ENCODE measurements at regions not wholly inside any gene's neighbourhood (a gene's known extent, or its start where the extent isn't known, plus 50 kb on each side); places are given as distances from the start of the nearest gene placed in this dataset.
"Not testable (repeated sequence)": the region's sequence is repeated elsewhere in the genome, so short reads cannot be mapped to it uniquely, and the experiment has no call there.

GRCh38 chr15:79156704-79157375 lies 66.3 kb upstream of the RASGRF1 start:
- Histone ChIP-seq H3K4me1 (no peaks in the 10 kb centered on the region), H3K4me3 (no peak overlapping the region), H3K9me3 (no peaks in the 10 kb centered on the region), H3K27me3 (no peaks in the 10 kb centered on the region), H3K27ac (no peak overlapping the region), H3K36me3 (no peaks in the 10 kb centered on the region)
- intact Hi-C loops (cut with DNase I; ENCODE audit: low total_unique reads), result no loop called here
- TF ChIP-seq POLR2A (IDR thresholded peaks at IDR 0.05) (no peak), CTCF (IDR thresholded peaks at IDR 0.05) (no peak)
- no peak for DNase-seq

- no peak overlapping the region for H3K4me3 ChIP-seq
- DNase-seq, result no peak
- H3K27me3 ChIP-seq, result no peaks in the 10 kb centered on the region
- no peak for TF ChIP-seq POLR2A (IDR thresholded peaks at IDR 0.05)
- TF ChIP-seq CTCF (IDR thresholded peaks at IDR 0.05), result no peak
- intact Hi-C loops (cut with DNase I; ENCODE audit: low total_unique reads), result no loop called here
- no peak overlapping the region for H3K27ac ChIP-seq
- no peaks in the 10 kb centered on the region for H3K4me1 ChIP-seq
- no peaks in the 10 kb centered on the region for H3K9me3 ChIP-seq
- H3K36me3 ChIP-seq, result no peaks in the 10 kb centered on the region
Observed at GRCh38 chr15:79154483-79155135, 64.0 kb upstream of the RASGRF1 start.

GRCh38 chr15:79144290-79144689 lies 53.7 kb upstream of the RASGRF1 start:
- H3K4me1 ChIP-seq; intact Hi-C loops (cut with DNase I; ENCODE audit: low total_unique reads); H3K36me3 ChIP-seq; H3K27me3 ChIP-seq; H3K27ac ChIP-seq; H3K9me3 ChIP-seq; DNase-seq; H3K4me3 ChIP-seq: not testable (repeated sequence)

GRCh38 chr15:79140846-79141570 lies 50.4 kb upstream of the RASGRF1 start:
- Histone ChIP-seq H3K4me1 (no peaks in the 10 kb centered on the region), H3K27me3 (no peaks in the 10 kb centered on the region), H3K27ac (no peak overlapping the region), H3K9me3 (no peaks in the 10 kb centered on the region), H3K36me3 (no peaks in the 10 kb centered on the region), H3K4me3 (no peak overlapping the region)
- TF ChIP-seq CTCF (IDR thresholded peaks at IDR 0.05) (no peak), POLR2A (IDR thresholded peaks at IDR 0.05) (no peak)
- intact Hi-C loops (cut with DNase I; ENCODE audit: low total_unique reads), result no loop called here
- no peak for DNase-seq

MicroRNAs in the stretch of these regions (microRNA counts, 767-probe panel; counts per million panel counts)
- 0 counts per million in 2 donors for microRNA hsa-miR-184

Small RNA genes lying in the stretch of these regions (microRNA-seq; reads per million reads assigned to microRNA genes)
- 4.9 reads per million, percentile 3 among the genes with 10 or more reads in this experiment for gene MIR184 (ENCODE audit: borderline microRNAs expressed, borderline replicate concordance)

Small RNA genes lying in the stretch of these regions (small RNA-seq; reads per million reads assigned to genes)
- 0.18 reads per million for gene MIR184

Data from uterus (tissue), 3 donors.